HG03354 (cell line): ENCODE measurements at regions not wholly inside any gene's neighbourhood (a gene's known extent, or its start where the extent isn't known, plus 50 kb on each side); places are given as distances from the start of the nearest gene placed in this dataset.
"Not testable (repeated sequence)": the region's sequence is repeated elsewhere in the genome, so short reads cannot be mapped to it uniquely, and the experiment has no call there.

Source experiments
- ATAC-seq: cut with Tn5 transposase; IDR thresholded peaks from one replicate; pipeline ENCODE4 v1.9.1; 2021; ENCODE audit warnings: mild to moderate bottlenecking; ENCODE audit not compliant: unreplicated experiment, poor library complexity, severe bottlenecking

DNA sequence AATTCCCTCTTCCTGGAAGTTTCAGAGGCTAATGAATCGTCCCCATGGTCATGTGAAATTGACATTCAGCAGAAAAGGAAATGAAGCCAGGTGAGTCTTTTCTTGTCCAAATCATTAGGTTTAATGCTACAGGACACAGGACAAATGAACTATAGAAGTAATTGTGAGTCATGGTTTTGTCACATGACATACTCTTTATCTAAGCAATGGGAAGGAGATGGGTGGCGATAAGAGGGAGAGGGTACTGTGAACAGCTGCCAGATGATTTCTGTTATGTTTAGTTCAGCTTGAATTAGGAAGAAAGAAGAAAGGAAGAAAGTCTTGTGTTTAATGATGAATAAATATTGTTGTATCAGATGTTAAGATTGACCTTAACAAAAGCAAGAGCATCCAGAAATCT, 515.4 kb upstream of the ZNF717 start:
- no peak for ATAC-seq

- no peak for ATAC-seq
Observed at GRCh38 chr3:76307556-76307955, 522.2 kb upstream of the ZNF717 start.

DNA sequence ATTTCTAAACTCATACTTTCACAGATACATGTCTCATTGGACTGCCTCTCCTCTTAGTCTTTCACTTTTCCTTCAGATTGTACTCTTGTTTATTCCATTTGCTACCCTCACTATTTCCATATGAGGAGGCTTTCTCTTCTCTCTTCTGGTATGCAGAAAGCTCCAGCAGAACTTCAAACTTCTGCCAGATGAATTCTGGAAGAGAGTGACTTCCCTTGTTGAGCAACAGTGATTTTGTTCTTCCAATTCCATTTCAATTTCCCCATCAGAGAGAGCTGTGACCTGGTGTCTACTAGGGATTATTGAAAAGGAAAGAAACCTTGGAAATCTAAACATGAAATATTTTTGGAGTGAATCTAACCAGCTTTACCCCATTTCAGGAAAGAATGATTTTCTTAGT, 523.2 kb upstream of the ZNF717 start:
- ATAC-seq: no peak

DNA sequence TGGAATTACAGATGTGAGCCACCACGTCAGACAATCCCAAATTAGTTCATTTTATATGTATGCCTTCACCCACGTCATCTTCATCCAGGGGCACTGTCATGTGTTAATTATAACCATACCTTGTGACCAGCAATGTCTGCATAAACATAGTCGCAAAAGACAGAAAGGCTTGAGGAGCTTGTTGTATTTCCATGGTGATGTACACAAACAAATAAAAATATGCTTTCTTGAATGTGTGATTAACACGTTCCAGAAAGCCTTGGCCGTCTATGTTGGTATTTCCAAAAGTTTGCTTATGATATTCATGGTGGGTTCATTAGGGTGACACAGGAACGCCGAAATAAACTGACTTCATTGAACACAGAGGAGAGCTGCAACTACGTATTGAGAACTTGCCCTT, 524.7 kb upstream of the ZNF717 start:
- ATAC-seq: no peak

GRCh38 chr3:76310667-76311066, 525.3 kb upstream of the ZNF717 start:
- ATAC-seq: no peak

DNA sequence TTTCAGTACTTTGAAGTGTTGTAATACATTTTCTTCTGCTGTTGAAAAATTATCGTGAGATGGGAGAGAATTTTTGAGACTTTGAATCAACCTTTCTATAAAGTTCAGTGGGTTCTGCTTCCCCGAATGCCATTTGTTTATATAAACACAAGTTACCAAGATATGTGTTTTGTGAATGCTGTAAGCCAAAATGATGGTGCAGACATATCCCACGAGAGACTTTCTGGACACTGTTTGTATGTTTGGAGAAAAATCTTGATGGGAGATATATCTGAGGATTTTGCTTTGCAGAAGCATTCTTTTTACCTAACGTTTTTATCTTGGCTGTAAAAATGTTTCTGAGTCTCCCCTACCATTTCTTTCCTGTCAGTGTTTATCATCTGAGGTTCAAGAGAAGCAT, 526.6 kb upstream of the ZNF717 start:
- ATAC-seq: no peak

DNA sequence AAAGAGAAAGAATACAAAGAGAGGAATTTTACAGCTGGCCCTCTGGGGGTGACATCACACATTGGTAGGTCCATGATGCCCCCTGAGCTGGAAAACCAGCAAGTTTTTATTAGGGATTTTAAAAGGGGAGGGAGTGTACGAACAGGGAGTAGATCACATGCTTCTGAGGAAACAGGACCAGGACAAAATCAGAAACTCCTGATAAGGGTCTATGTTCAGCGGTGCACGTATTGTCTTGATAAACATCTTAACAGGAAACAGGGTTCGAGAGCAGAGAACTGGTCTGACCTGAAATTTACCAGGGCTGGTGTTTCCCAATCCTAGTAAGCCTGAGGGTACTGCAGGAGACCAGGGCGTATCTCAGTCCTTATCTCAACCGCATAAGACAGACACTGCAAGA, 530.6 kb upstream of the ZNF717 start:
- ATAC-seq: not testable (repeated sequence)

- ATAC-seq: no peak
Observed at GRCh38 chr3:76321614-76322013, 536.3 kb upstream of the ZNF717 start.

DNA sequence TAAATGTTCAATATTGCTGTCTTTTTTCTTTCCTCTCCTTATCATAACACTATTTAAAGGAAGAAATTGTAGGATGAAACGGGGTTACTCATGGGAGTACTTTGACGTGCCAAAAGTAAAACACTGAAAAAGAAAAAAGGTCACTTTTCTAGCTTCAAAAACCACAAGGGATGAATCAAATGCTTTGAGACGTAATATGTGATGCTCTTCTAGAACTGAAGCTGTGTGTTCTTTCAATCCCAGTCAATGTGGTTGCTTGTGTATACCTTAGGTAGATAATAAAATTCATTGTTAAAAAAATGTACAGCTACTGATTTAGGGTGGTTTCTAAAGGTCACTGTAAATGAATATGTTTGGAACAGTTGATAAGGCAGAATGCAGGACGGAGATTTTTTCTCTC, 538.8 kb upstream of the ZNF717 start:
- ATAC-seq: no peak

DNA sequence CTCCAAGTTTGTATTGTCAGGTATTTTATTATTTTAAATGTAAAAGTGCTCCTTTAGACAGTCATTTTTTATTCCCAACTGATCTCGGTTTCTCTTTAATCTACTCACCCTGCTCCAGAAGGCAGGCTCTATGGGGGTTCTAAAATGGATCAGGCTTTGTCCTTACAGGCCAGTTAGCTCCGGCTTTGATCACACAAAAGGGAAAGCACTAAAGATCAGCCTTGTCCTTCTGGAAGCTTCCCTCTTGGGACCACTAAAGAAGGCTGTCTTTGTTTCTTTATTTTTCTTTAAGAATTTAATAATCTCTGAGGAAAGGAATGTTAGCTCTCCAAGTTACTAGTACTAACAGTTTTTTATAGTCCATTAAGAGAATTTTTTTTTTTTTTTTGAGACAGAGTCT, 560.5 kb upstream of the ZNF717 start:
- ATAC-seq: no peak

DNA sequence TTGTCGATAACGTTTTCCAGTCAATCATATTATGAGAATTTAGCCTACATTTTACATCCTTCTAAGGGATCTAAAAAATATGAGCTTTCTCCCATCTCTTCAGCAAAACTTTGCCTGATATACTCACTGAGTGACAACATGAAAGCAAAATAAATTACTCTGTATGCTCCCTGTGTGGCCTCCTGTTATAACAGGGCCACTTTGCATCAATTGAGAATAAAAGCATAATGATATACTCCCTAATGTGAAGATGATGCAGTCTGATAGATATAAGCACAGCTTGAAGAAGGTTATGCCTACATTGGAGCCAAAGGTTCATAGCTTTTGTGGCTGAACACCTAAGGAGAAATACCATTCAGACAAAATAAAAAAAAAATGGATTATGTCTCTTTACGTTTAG, 561.3 kb upstream of the ZNF717 start:
- no peak for ATAC-seq

GRCh38 chr3:76349715-76350480, 564.5 kb upstream of the ZNF717 start:
- ATAC-seq: no peak

GRCh38 chr3:76352051-76352450, 566.7 kb upstream of the ZNF717 start:
- no peak for ATAC-seq

- no peak for ATAC-seq
Observed at GRCh38 chr3:76352511-76353284, 567.3 kb upstream of the ZNF717 start.

GRCh38 chr3:76353683-76354082, 568.3 kb upstream of the ZNF717 start:
- no peak for ATAC-seq

GRCh38 chr3:76361010-76361409, 575.7 kb upstream of the ZNF717 start:
- no peak for ATAC-seq

- no peak for ATAC-seq
Observed at GRCh38 chr3:76362643-76363042, 577.3 kb upstream of the ZNF717 start.

- ATAC-seq: no peak
Observed at GRCh38 chr3:76365275-76365674, 579.9 kb upstream of the ZNF717 start.

DNA sequence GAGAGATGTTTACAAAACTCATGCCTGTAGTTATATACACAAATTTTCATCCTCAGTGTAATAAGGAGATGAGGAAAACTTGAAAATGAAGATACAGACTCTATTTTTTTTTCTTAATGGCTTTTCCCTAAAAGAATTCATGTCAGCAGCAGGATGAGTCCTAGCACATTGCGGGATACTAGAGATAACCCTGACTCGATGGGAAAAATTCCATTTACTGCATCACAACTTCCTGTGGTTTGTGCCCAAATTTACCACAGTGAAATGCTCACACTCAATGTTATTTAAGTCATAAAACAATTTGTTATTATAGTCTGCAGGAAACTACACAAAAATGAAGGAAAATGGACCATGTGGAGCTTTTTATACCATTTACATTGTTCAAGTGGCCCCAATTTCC, 581.9 kb upstream of the ZNF717 start:
- no peak for ATAC-seq

DNA sequence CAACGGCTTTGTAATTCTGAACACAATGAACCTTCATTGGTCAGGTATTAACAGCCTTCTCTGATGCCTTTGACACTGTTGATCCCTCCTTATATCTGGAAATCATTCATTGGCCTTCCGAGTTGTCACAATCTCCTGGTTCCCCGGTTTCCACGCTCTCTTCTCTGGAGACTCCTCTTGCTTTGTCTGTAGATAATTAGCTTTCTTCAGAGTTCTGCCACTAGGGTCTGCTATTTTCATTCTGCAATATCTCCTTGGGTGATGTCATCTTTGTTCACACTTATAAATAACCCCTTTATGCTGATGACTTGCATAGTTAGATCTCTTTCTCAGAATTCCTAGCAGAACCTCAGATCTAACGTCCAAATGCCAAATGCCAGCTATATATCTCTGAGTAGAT, 583.8 kb upstream of the ZNF717 start:
- no peak for ATAC-seq

DNA sequence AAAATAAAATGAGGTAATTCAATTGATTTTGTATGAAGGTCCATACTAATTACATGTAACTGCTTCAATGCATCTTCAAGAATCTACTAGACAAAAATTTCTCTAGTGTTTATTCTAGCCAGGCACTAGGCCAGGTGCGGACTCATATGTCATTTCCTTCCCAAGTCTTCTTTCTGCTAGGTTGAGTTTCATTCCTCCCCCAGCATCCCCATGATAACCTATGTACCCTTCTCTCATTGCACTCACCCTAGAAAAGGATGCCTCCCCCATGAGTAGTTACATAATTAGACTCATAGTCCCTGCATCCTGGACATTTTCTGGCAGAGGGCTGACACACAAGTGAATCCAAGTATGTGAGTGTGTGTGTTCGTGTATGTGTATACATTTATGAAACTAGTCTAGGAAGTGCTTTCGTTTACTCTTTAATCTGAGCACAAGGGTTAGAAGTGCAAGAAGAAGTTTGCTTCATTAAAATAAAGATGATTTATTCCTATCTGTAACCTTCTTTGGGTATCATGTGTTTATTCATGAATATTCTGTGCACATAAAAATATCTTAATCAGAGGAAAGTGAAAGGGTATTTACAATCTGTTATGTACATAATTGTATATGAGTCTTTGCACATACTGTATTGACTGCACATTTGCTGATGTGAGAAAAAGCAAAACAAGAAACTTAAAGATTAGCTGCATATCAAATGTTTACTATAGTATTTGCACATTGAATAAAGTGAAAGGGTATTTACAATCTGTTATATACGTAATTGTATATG, 585.6 kb upstream of the ZNF717 start:
- ATAC-seq: no peak
